Neural cell (in vitro differentiated cells): ENCODE measurements at regions not wholly inside any gene's neighbourhood (a gene's known extent, or its start where the extent isn't known, plus 50 kb on each side); places are given as distances from the start of the nearest gene placed in this dataset.

Experiments
- H2AFZ ChIP-seq: fragments of 200-600, 300-800 bp; sonication (generic), shearing (Covaris generic); 2 replicates; pipeline ENCODE4 v1.6.0; 2014; ENCODE audit warnings: low read depth, mild to moderate bottlenecking, antibody characterized with exemption, low read length, moderate library complexity
- H3F3A ChIP-seq: fragments of 200-600 bp; shearing (Covaris generic); 2 replicates; pipeline ENCODE4 v1.6.1; 2016; ENCODE audit warnings: mild to moderate bottlenecking, moderate library complexity, mixed read lengths, antibody characterized with exemption, low read length; ENCODE audit not compliant: insufficient read depth, poor library complexity, severe bottlenecking
- H3K27ac ChIP-seq: fragments of 200-600, 300-800 bp; sonication (generic), shearing (Covaris generic); 2 replicates; pipeline ENCODE4 v1.5.1; 2014; ENCODE audit warnings: mild to moderate bottlenecking, low read length, moderate library complexity
- H3K27me3 ChIP-seq: fragments of 300-800, 200-600 bp; sonication (generic), shearing (Covaris generic); 2 replicates; pipeline ENCODE4 v1.6.0; 2014; ENCODE audit warnings: mild to moderate bottlenecking, low read depth, low read length, moderate library complexity; ENCODE audit not compliant: insufficient read depth
- H3K36me3 ChIP-seq: fragments of 300-800, 200-600 bp; sonication (generic), shearing (Covaris generic); 2 replicates; pipeline ENCODE4 v1.5.1; 2014; ENCODE audit warnings: mild to moderate bottlenecking, antibody characterized with exemption, low read length, moderate library complexity; ENCODE audit not compliant: insufficient read depth
- H3K4me2 ChIP-seq: fragments of 300-800, 200-600 bp; sonication (generic), shearing (Covaris generic); 2 replicates; pipeline ENCODE4 v1.6.0; 2014; ENCODE audit warnings: mild to moderate bottlenecking, low read length
- H3K4me3 ChIP-seq: fragments of 300-800, 200-600 bp; sonication (generic), shearing (Covaris generic); 2 replicates; pipeline ENCODE4 v1.5.1; 2014; ENCODE audit warnings: mild to moderate bottlenecking, low read length, moderate library complexity
- H3K79me2 ChIP-seq: fragments of 200-600 bp; shearing (Covaris generic); replicated peaks from 2 replicates; pipeline ENCODE4 v1.6.0; 2014; ENCODE audit warnings: mild to moderate bottlenecking, low read length, moderate library complexity; ENCODE audit not compliant: insufficient read depth
- H3K9ac ChIP-seq: fragments of 300-800, 200-600 bp; sonication (generic), shearing (Covaris generic); 2 replicates; pipeline ENCODE4 v1.6.1; 2016; ENCODE audit warnings: mild to moderate bottlenecking, low read length, mixed read lengths
- H3K9me2 ChIP-seq: fragments of 200-600 bp; shearing (Covaris generic); 2 replicates; pipeline ENCODE4 v1.6.1; 2016; ENCODE audit warnings: mild to moderate bottlenecking, low read length, mixed read lengths; ENCODE audit not compliant: insufficient read depth
- H3K9me3 ChIP-seq: fragments of 200-600, 300-800 bp; sonication (generic), shearing (Covaris generic); 2 replicates; pipeline ENCODE4 v1.6.1; 2016; ENCODE audit warnings: mild to moderate bottlenecking, mixed run types, low read length, moderate library complexity, mixed read lengths
- H4K20me1 ChIP-seq: fragments of 200-600 bp; shearing (Covaris generic); 2 replicates; pipeline ENCODE4 v1.6.1; 2016; ENCODE audit warnings: mild to moderate bottlenecking, mixed run types; ENCODE audit not compliant: insufficient read depth
- EP300 ChIP-seq: fragments of 450-650 bp; conservative IDR thresholded peaks from 2 replicates; pipeline ENCODE4 v1.6.1; 2014; ENCODE audit warnings: antibody characterized with exemption, mild to moderate bottlenecking, moderate library complexity; ENCODE audit not compliant: poor library complexity, severe bottlenecking
- EZH2 ChIP-seq: fragments of 200-600, 300-800 bp; shearing (Covaris generic), sonication (generic); IDR thresholded peaks from 2 replicates; pipeline ENCODE4 v1.6.1; 2014; ENCODE audit warnings: antibody characterized with exemption, low read length, borderline replicate concordance, mild to moderate bottlenecking; ENCODE audit not compliant: insufficient read depth, poor library complexity, severe bottlenecking
- MXI1 ChIP-seq: fragments of 450-650 bp; conservative IDR thresholded peaks from 2 replicates; pipeline ENCODE4 v1.6.1; 2014; ENCODE audit warnings: antibody characterized with exemption, mild to moderate bottlenecking; ENCODE audit not compliant: poor library complexity, severe bottlenecking
- POLR2AphosphoS5 ChIP-seq: IDR thresholded peaks from 2 replicates; pipeline ENCODE4 v1.6.1; 2012
- RAD21 ChIP-seq: fragments of 450-650 bp; conservative IDR thresholded peaks from 2 replicates; pipeline ENCODE4 v1.6.1; 2014; ENCODE audit warnings: antibody characterized with exemption, mild to moderate bottlenecking, moderate library complexity
- REST ChIP-seq: IDR thresholded peaks from 2 replicates; pipeline ENCODE4 v1.6.1; 2012; ENCODE audit warnings: borderline replicate concordance
- SMC3 ChIP-seq: fragments of 450-650 bp; conservative IDR thresholded peaks from 2 replicates; pipeline ENCODE4 v1.6.1; 2014; ENCODE audit warnings: antibody characterized with exemption, mild to moderate bottlenecking, moderate library complexity; ENCODE audit not compliant: poor library complexity
- TAF1 ChIP-seq: IDR thresholded peaks from 2 replicates; pipeline ENCODE4 v1.6.1; 2012; ENCODE audit warnings: low read depth
- TF ChIP-seq, protein P1 (sequence below): fragments of 450-650 bp; IDR thresholded peaks from 2 replicates; pipeline ENCODE4 v1.5.1; 2014; ENCODE audit warnings: antibody characterized with exemption, mild to moderate bottlenecking, moderate library complexity; ENCODE audit not compliant: poor library complexity, severe bottlenecking

- no peak overlapping the region for H3K9ac ChIP-seq
- no peak overlapping the region for H3K4me2 ChIP-seq
- H3K9me3 ChIP-seq, result no peaks in the 10 kb centered on the region
- H3K9me2 ChIP-seq, result no peaks in the 10 kb centered on the region
- no peaks in the 10 kb centered on the region for H3K36me3 ChIP-seq
- H3K4me3 ChIP-seq, result no peak overlapping the region
- H3K27me3 ChIP-seq, result no peaks in the 10 kb centered on the region
- H2AFZ ChIP-seq, result no peak overlapping the region
- TF ChIP-seq RAD21 (no peak), MXI1 (no peak), POLR2AphosphoS5 (no peak)
- no peak overlapping the region for H3K27ac ChIP-seq
- no peaks in the 10 kb centered on the region for H4K20me1 ChIP-seq
- H3F3A ChIP-seq, result no peaks in the 10 kb centered on the region
- H3K79me2 ChIP-seq, result no peaks in the 10 kb centered on the region
Observed at GRCh38 chr20:12825226-12825595, 183.6 kb upstream of the SPTLC3 start.

GRCh38 chr20:12827816-12828385 is 180.9 kb upstream of the SPTLC3 start:
- no peak for TF ChIP-seq RAD21
- H3K27me3 ChIP-seq, result no peaks in the 10 kb centered on the region
- no peaks in the 10 kb centered on the region for H3K36me3 ChIP-seq
- no peaks in the 10 kb centered on the region for H3K9me3 ChIP-seq
- no peak overlapping the region for H2AFZ ChIP-seq
- no peak overlapping the region for H3K4me3 ChIP-seq
- H3K9me2 ChIP-seq, result no peaks in the 10 kb centered on the region
- no peak overlapping the region for H3K27ac ChIP-seq
- no peaks in the 10 kb centered on the region for H3F3A ChIP-seq
- H3K4me2 ChIP-seq, result no peak overlapping the region
- no peak overlapping the region for H3K9ac ChIP-seq
- H3K79me2 ChIP-seq, result no peaks in the 10 kb centered on the region
- no peaks in the 10 kb centered on the region for H4K20me1 ChIP-seq

- no peak overlapping the region for H3K9ac ChIP-seq
- no peak overlapping the region for H3K4me3 ChIP-seq
- no peak overlapping the region for H3K27ac ChIP-seq
- TF ChIP-seq TAF1 (no peak), MXI1 (no peak), SMC3 (no peak), POLR2AphosphoS5 (no peak), REST (no peak), EZH2 (no peak), EP300 (no peak), RAD21 (no peak)
- TF ChIP-seq, protein P1, sequence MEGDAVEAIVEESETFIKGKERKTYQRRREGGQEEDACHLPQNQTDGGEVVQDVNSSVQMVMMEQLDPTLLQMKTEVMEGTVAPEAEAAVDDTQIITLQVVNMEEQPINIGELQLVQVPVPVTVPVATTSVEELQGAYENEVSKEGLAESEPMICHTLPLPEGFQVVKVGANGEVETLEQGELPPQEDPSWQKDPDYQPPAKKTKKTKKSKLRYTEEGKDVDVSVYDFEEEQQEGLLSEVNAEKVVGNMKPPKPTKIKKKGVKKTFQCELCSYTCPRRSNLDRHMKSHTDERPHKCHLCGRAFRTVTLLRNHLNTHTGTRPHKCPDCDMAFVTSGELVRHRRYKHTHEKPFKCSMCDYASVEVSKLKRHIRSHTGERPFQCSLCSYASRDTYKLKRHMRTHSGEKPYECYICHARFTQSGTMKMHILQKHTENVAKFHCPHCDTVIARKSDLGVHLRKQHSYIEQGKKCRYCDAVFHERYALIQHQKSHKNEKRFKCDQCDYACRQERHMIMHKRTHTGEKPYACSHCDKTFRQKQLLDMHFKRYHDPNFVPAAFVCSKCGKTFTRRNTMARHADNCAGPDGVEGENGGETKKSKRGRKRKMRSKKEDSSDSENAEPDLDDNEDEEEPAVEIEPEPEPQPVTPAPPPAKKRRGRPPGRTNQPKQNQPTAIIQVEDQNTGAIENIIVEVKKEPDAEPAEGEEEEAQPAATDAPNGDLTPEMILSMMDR, result no peak
- no peaks in the 10 kb centered on the region for H3F3A ChIP-seq
- no peaks in the 10 kb centered on the region for H3K27me3 ChIP-seq
- no peaks in the 10 kb centered on the region for H3K9me2 ChIP-seq
- no peak overlapping the region for H3K4me2 ChIP-seq
- H2AFZ ChIP-seq, result no peak overlapping the region
- H4K20me1 ChIP-seq, result no peaks in the 10 kb centered on the region
- no peaks in the 10 kb centered on the region for H3K9me3 ChIP-seq
- no peaks in the 10 kb centered on the region for H3K36me3 ChIP-seq
- no peaks in the 10 kb centered on the region for H3K79me2 ChIP-seq
Observed at GRCh38 chr20:12829170-12829569, 179.6 kb upstream of the SPTLC3 start.
